DND-41 (cell line): ENCODE measurements at regions not wholly inside any gene's neighbourhood (a gene's known extent, or its start where the extent isn't known, plus 50 kb on each side); places are given as distances from the start of the nearest gene placed in this dataset.

Experiments
- CTCF ChIP-seq: IDR thresholded peaks from 2 replicates; pipeline ENCODE4 v1.5.1; 2012; ENCODE audit warnings: borderline replicate concordance, low read length, moderate library complexity, mild to moderate bottlenecking; ENCODE audit not compliant: poor library complexity, severe bottlenecking; ENCODE audit errors: extremely low read depth
- EZH2 ChIP-seq: IDR thresholded peaks from 3 replicates; pipeline ENCODE4 v1.6.1; 2012; ENCODE audit warnings: borderline replicate concordance, low read depth, mild to moderate bottlenecking, moderate library complexity, low read length, inconsistent platforms; ENCODE audit not compliant: severe bottlenecking

DNA sequence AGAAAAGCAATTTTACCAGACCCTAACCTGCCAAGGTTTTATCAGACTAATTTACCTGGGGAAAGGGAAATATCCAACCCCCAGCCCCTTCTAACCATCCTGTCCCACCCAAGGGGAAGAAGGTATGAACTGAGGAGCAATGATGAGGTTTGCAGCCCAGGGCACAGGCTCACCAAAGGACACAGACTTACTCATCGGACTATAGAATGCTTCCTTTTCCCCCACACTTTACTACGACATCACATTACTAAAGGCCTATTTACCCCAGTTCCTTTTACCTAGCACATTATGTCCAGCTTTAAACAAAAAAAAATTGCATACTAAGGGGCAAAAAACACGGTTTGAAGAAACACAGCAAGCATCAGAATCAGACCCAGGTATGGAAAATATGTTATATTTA is 94.1 kb upstream of the FST start:
- TF ChIP-seq CTCF (no peak), EZH2 (no peak)
